ENCODE measurements at regions not wholly inside any gene's neighbourhood (a gene's known extent, or its start where the extent isn't known, plus 50 kb on each side); places are given as distances from the start of the nearest gene placed in this dataset.
A peak's percentile ranks its signal among the peaks of the same experiment; 100 is the strongest.
"Not testable (repeated sequence)": the region's sequence is repeated elsewhere in the genome, so short reads cannot be mapped to it uniquely, and the experiment has no call there.

DNA sequence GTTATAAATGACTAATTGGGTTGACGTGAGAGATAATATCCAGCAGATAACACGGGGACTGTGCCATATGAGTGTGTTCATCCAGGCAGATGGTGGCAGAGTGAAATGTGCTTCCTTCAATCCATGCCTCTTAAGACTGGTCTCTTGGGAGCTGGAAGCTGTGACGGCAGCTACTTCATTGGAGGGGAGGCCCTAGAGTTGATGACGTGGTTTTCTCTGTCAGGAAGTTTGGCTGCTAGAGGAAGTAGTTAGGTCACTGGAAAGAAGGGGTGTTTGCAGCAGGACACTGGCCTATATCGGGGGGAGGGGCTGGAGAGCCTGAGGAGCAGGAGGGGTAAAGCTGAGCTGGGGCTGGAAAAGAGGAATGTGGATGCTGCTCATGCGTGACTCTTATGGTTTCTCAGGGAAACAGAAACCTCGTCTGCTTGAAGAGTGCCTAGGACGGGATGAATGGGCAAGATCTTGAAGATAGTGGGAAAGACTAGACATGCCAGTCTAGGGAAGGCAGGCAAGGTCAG, 3051.6 kb downstream of the RPIA start:
- intact Hi-C loops (cut with micrococcal nuclease); DNase-seq; ATAC-seq: not testable (repeated sequence)

DNA sequence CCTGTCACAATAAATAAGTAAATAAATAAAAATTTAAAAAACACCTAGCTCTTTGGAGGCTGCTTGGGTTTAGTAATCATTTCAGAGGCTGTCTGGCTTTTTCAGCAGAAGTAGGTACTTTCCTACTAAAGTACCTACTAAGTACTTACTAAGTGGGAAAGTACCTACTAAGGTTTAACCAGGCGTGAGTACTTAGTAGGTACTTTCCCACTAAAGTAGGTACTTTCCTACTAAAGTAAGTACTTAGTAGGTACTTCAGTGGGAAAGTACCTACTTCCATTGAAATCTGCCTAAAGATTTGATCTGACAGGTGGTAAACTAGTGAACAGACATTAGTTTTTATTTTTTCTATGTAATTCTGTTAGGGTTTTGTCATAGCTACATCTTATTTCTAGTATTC, 3052.4 kb downstream of the RPIA start:
- ATAC-seq; DNase-seq; intact Hi-C loops (cut with micrococcal nuclease): not testable (repeated sequence)

GRCh38 chr2:91744700-91745141, 3053.2 kb downstream of the RPIA start:
- DNase-seq; ATAC-seq; intact Hi-C loops (cut with micrococcal nuclease): not testable (repeated sequence)

DNA sequence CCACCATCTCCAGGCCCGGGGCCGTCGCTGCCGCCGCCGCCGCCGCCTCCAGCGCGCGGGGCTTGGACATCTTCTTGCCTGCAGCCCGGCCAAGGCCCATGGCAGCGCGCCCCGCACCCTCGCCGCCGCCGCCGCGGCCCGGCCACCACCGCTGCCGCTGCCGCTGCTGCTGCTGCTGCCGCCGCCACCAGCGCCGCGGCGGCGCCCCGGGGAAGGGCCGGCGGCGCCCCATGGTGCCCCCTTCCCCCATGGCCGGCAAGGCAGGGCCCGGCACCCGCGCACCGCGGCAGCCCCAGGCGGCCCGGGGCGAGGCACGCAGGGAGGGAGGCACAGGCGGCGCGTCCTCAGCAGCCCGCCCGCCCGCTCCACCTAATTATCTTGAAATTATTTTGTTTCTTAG, 3057.4 kb downstream of the RPIA start:
- DNase-seq: no peak
- ATAC-seq: peak; percentile 13
- intact Hi-C loops (cut with micrococcal nuclease): no loop called here

DNA sequence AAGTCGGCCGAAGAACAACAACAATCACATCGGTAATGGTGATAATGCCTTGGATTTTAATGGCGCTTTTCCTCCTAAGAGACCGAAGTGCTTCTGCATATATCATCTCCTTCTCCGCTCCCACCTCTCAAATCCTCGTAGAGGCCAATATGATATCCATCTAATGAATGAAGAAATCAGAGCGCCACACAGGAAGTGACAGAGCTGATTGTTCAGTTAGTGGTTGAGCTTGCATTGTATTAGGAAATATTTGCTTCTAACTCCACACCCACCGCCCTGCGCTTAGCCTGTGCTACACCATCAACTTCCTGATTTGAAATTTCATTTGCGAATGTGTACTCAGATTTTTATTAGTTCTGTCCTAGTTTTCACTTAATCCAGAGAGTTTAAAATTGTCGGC, 3058.2 kb downstream of the RPIA start:
- ATAC-seq; intact Hi-C loops (cut with micrococcal nuclease); DNase-seq: not testable (repeated sequence)

DNA sequence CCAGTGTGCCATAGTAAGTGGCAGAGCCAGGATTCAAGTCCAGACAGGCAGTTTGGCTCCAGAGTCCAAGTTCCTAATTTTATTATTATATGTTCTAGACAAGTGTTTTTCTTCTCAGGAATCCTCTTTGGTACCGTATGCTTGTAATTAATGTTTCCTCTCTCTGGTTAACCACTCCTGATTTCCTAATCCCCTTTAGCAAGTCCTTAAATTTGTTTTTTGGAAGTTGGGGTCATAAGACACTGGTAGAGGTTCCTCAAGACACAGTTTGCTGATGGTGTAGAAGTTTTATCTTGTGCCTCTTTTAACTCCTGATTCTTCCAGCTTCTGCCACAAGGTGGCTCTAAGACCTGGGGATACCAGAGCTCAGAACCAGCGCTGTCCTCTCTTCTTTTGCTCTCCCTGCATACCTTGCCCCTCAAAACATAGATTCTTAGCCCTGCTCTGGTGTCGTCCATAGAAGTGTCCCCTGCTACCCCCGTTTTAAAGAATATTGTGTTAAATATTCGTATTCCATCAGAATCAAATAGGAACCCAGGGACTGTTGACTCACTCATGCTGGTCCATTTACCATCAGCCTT, 3068.0 kb downstream of the RPIA start:
- ATAC-seq; intact Hi-C loops (cut with micrococcal nuclease); DNase-seq: not testable (repeated sequence)

DNA sequence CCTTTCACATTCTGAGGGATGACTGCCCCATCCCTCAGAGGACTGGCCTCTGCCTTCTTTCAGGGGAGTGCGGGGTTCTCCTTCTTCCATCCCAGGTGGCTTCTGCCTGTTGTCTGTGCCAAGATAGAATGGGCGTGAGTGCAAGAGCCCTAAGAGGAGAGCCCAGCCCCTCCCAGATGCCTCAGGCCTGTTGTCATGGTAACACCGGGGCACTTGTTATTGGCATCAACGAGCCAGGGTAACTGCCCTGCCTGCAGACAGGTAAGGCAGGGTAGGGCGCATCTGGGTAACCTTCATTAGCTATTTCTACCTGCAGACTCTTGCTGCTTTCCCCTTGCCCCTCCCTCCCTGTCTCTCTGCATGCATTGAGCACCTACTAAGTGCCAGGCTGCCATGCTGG, 3069.2 kb downstream of the RPIA start:
- DNase-seq; intact Hi-C loops (cut with micrococcal nuclease); ATAC-seq: not testable (repeated sequence)

DNA sequence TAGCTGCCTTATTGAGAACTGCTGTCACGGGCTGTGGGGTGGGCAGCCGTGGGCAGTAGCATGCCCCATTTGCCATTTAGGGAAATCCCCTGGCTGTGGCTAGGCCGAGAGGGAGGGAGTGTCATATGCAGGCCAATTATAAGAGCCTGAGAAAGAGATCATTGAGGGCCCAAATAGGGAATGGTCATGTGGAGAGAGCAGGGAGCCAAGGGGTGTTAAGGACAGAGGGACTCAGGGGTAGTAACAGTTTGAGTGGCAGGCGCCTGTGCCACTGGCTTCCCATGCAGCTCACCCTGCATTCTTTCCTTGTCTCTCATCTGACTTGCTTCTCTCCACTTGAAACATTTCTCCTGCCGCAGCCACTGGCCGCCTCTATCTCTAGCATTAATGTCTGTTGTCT, 3070.8 kb downstream of the RPIA start:
- DNase-seq; intact Hi-C loops (cut with micrococcal nuclease): not testable (repeated sequence)
- ATAC-seq: peak; percentile 52

DNA sequence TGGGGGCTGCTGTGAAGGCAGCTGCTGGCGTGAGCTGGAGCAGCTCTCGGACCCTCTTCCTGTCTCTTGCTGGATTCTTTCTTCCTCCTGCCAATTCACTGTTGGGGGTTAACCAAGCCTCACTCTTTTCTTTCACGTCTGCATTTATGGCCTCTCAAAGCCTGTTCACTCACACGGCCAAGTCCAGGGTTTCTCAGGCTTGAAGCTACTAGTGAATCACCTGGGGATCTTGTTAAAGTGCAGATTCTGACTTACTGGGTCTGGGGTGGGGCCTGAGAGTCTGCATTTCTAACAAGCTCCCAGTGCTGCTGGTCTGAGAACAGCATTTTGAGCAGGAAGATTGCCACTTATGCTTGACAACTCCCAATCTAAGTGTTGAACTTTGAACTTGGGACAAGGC, 3072.2 kb downstream of the RPIA start:
- intact Hi-C loops (cut with micrococcal nuclease); DNase-seq; ATAC-seq: not testable (repeated sequence)

- DNase-seq; intact Hi-C loops (cut with micrococcal nuclease); ATAC-seq: not testable (repeated sequence)
Observed at GRCh38 chr2:91764581-91765002, 3073.1 kb downstream of the RPIA start.

DNA sequence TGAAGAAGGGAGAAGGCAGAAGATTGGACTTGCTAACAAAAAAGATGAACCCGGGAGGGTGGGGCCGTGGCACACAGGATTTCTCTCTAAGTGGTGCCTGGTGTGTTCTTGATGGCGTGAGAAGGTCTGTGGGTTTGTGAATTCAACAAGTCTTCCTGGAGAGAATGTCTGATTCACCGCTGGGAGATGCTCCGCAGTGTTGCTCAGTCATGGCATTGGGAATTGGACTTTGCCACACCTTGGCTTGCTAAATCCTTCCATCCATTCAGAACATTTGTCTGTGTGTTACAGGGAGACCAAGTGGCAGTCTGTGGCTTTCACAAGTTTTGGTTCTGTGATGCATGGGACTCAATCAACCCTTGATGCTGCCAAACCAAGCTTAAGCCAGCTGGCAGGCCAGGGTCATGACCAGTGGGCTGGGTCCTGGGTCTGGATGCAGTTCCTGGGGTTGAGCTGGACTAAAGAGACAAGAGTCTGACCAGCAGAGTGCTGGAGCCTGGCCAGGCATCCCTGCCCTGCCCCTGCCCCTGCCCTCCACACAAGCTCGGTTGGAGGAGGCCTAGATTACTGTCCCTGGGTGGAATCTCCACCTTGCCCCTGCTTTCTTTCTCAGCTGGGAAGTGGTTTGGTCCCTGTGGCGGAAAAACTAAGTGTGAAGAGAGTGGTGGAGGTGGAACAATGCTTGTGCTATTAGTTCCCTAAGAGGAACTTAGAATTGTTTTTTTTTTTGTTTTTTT, 3073.7 kb downstream of the RPIA start:
- intact Hi-C loops (cut with micrococcal nuclease); DNase-seq; ATAC-seq: not testable (repeated sequence)

DNA sequence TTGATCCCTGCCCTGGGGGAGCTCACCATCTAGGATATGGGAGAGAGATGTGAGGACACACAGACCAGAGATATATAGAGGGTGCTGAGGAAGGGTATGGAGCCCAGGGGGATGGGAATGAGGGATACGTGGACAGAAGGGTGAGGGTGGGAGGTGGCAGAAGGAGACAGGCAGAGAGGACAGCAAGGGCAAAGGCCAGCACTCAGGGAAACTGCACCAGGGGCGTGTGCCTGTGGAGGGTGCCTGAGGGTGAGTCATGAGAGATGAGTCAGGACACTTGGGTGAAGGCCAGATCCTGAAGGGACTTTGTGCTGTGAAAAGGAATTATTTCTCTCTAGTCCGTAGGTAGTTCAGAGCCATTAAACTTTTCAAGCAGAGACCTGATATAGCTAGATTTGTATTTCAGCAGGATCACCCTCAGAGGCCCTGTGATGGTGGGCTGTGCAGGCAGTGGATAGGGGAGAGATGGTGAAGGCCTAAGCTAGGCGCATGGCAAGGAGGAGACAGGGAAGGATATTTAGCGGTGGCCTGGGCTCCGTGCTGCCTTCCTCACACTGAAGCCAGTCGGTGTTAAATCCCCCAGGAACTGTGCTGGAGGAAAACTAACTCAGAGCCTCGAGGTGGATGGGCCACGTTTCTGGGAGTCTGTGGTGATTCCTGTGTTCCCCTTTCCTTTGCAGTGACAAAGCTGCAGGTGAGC, 3075.0 kb downstream of the RPIA start:
- ATAC-seq: peak; percentile 80
- DNase-seq; intact Hi-C loops (cut with micrococcal nuclease): not testable (repeated sequence)

- intact Hi-C loops (cut with micrococcal nuclease); ATAC-seq; DNase-seq: not testable (repeated sequence)
Observed at GRCh38 chr2:91768301-91768700, 3076.8 kb downstream of the RPIA start.

- intact Hi-C loops (cut with micrococcal nuclease); DNase-seq; ATAC-seq: not testable (repeated sequence)
Observed at GRCh38 chr2:91768997-91769396, 3077.5 kb downstream of the RPIA start.

DNA sequence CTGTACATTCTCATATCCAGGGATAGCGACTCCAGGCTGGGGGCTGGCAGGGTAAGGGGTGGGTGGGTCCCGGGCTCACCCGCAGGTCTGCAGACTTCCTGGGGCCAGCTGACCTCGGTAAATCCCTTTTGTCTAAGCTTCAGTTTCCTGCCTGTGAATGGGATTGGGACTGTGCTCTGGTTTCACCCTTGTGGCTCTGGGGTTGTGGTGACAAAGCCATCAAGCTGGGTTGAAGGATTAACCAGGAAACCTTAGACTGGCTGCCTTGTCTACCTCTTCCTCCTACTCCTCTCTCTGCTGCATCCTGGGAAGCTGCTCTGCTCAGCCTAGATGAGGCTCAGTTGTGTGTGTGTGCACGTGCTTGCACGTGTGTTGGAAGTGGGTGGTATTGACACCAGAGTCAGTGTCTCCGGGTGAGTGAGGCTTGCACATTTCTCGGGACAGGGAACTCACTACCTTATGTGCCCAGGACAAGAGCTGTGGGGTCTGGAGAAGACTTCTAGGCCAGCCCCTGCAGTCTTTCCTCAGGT, 3078.6 kb downstream of the RPIA start:
- ATAC-seq; DNase-seq; intact Hi-C loops (cut with micrococcal nuclease): not testable (repeated sequence)

- DNase-seq; ATAC-seq; intact Hi-C loops (cut with micrococcal nuclease): not testable (repeated sequence)
Observed at GRCh38 chr2:91771604-91772003, 3080.1 kb downstream of the RPIA start.

GRCh38 chr2:91772240-91772937, 3080.9 kb downstream of the RPIA start:
- ATAC-seq; DNase-seq; intact Hi-C loops (cut with micrococcal nuclease): not testable (repeated sequence)

- not testable (repeated sequence) for ATAC-seq, DNase-seq
Observed at GRCh38 chr2:91773810-91774209, 3082.3 kb downstream of the RPIA start.

DNA sequence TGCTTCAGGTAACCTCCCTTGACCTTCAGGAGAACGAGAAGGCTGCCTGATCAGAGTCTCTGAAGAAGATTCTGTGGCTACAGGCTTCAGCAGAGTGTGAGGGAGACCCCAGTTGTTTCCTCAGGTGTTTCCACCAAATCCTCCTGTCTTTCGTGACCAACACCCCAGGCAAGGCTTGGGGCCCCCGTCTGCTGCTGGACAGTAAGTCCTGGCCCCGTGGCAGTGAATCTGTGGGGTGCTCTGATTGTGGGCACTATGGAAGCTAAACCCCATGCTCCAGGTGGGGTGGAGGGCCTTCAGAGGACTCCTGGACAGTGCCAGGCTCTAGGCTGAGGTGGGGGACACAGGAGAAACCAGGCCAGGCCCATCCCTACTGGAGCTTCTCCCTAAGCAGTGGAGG, 3083.7 kb downstream of the RPIA start:
- DNase-seq; ATAC-seq; intact Hi-C loops (cut with micrococcal nuclease): not testable (repeated sequence)

More at GRCh38 chr2:91773810-91774209, 3082.3 kb downstream of the RPIA start:
- intact Hi-C loops (cut with micrococcal nuclease): not testable (repeated sequence)

All from left ventricle myocardium superior (tissue), 1 donor.